WTC11 (cell line): ENCODE measurements at regions not wholly inside any gene's neighbourhood (a gene's known extent, or its start where the extent isn't known, plus 50 kb on each side); places are given as distances from the start of the nearest gene placed in this dataset.

Source experiments
- ATAC-seq: fragments of 200-7000 bp; cut with Tn5 transposase; 2 replicates; pipeline ENCODE4 v1.10.0; 2021; ENCODE audit warnings: mild to moderate bottlenecking, moderate library complexity
- CTCF ChIA-PET: fragments of 300-600 bp; sonication (Branson Sonifier 250); formaldehyde crosslinking; loops from one replicate; lab custom pipeline; 2021; ENCODE audit warnings: antibody characterized with exemption; lab: Charles Lee
- POLR2A ChIA-PET: fragments of 350-600 bp; sonication (Branson Sonifier 250); formaldehyde crosslinking; loops from one replicate; lab custom pipeline; 2021; ENCODE audit warnings: antibody characterized with exemption; lab: Charles Lee
- DNase-seq: peaks from one replicate; pipeline ENCODE4 v3.0.0; 2021; ENCODE audit warnings: low spot score
- H3K27ac Mint-ChIP-seq: 2 replicates; pipeline ENCODE4 v1.8.0; 2021; ENCODE audit warnings: mixed read lengths
- H3K27me3 Mint-ChIP-seq: 2 replicates; pipeline ENCODE4 v1.8.0; 2021; ENCODE audit warnings: low read depth, mild to moderate bottlenecking, moderate library complexity, mixed read lengths
- H3K36me3 Mint-ChIP-seq: 2 replicates; pipeline ENCODE4 v1.8.0; 2021; ENCODE audit warnings: mixed read lengths
- H3K4me1 Mint-ChIP-seq: 2 replicates; pipeline ENCODE4 v1.8.0; 2022; ENCODE audit warnings: mixed read lengths
- H3K4me3 Mint-ChIP-seq: 2 replicates; pipeline ENCODE4 v1.8.0; 2021; ENCODE audit warnings: mild to moderate bottlenecking, moderate library complexity, mixed read lengths
- H3K9me3 Mint-ChIP-seq: 2 replicates; pipeline ENCODE4 v1.8.0; 2021; ENCODE audit warnings: mixed read lengths
- CREM ChIP-seq: sonication (generic); formaldehyde crosslinking; IDR thresholded peaks from 2 replicates; pipeline ENCODE4 v1.8.1; 2022; ENCODE audit warnings: mild to moderate bottlenecking, missing genetic modification reagents, moderate library complexity
- EMX1 ChIP-seq: fragments of 250-450 bp; sonication (Bioruptor Pico); IDR thresholded peaks from 2 replicates; pipeline ENCODE4 v1.8.0; 2021; ENCODE audit warnings: mild to moderate bottlenecking
- ESRRA ChIP-seq: sonication (generic); formaldehyde crosslinking; IDR thresholded peaks from 2 replicates; pipeline ENCODE4 v1.8.1; 2022; ENCODE audit warnings: mild to moderate bottlenecking, missing genetic modification reagents, borderline replicate concordance
- GRHL2 ChIP-seq: fragments of 250-450 bp; sonication (Bioruptor Pico); IDR thresholded peaks from 2 replicates; pipeline ENCODE4 v1.8.0; 2022; ENCODE audit warnings: mild to moderate bottlenecking, moderate library complexity; ENCODE audit not compliant: insufficient replicate concordance, severe bottlenecking
- MAX ChIP-seq: sonication (generic); formaldehyde crosslinking; IDR thresholded peaks from 2 replicates; pipeline ENCODE4 v1.8.0; 2022; ENCODE audit warnings: mild to moderate bottlenecking, missing genetic modification reagents
- NFE2L1 ChIP-seq: sonication (generic); formaldehyde crosslinking; IDR thresholded peaks from 2 replicates; pipeline ENCODE4 v1.8.1; 2023; ENCODE audit warnings: missing genetic modification reagents
- RELA ChIP-seq: sonication (generic); formaldehyde crosslinking; IDR thresholded peaks from 2 replicates; pipeline ENCODE4 v1.8.1; 2022; ENCODE audit warnings: missing genetic modification reagents, mild to moderate bottlenecking, borderline replicate concordance
- SMAD4 ChIP-seq: sonication (generic); formaldehyde crosslinking; IDR thresholded peaks from 2 replicates; pipeline ENCODE4 v1.8.0; 2022; ENCODE audit warnings: mild to moderate bottlenecking, missing genetic modification reagents
- TEAD4 ChIP-seq: sonication (generic); formaldehyde crosslinking; IDR thresholded peaks from 2 replicates; pipeline ENCODE4 v1.8.0; 2022; ENCODE audit warnings: mild to moderate bottlenecking, missing genetic modification reagents
- TP53 ChIP-seq: sonication (generic); formaldehyde crosslinking; IDR thresholded peaks from 2 replicates; pipeline ENCODE4 v1.8.1; 2023; ENCODE audit warnings: mild to moderate bottlenecking, missing genetic modification reagents
- ZNF138 ChIP-seq: sonication (generic); formaldehyde crosslinking; conservative IDR thresholded peaks from 2 replicates; pipeline ENCODE4 v1.8.1; 2022; ENCODE audit warnings: mild to moderate bottlenecking, moderate library complexity, missing genetic modification reagents
- ZNF232 ChIP-seq: sonication (generic); formaldehyde crosslinking; IDR thresholded peaks from 2 replicates; pipeline ENCODE4 v1.8.0; 2022; ENCODE audit warnings: mild to moderate bottlenecking, missing genetic modification reagents
- ZNF416 ChIP-seq: fragments of 250-450 bp; sonication (Bioruptor Pico); IDR thresholded peaks from 2 replicates; pipeline ENCODE4 v1.9.0; 2021; ENCODE audit warnings: mild to moderate bottlenecking, inconsistent platforms
- TF ChIP-seq, protein P1 (sequence below): sonication (generic); formaldehyde crosslinking; IDR thresholded peaks from 2 replicates; pipeline ENCODE4 v1.8.1; 2022; ENCODE audit warnings: mild to moderate bottlenecking, missing genetic modification reagents, moderate library complexity, borderline replicate concordance
- TF ChIP-seq, protein P2 (sequence below): fragments of 250-450 bp; sonication (Bioruptor Pico); IDR thresholded peaks from 2 replicates; pipeline ENCODE4 v1.9.0; 2021; ENCODE audit warnings: mild to moderate bottlenecking
- TF ChIP-seq, protein P3 (sequence below): sonication (generic); formaldehyde crosslinking; IDR thresholded peaks from 2 replicates; pipeline ENCODE4 v1.8.1; 2023; ENCODE audit warnings: mild to moderate bottlenecking, missing genetic modification reagents, moderate library complexity
- TF ChIP-seq, protein P4 (sequence below): sonication (generic); formaldehyde crosslinking; IDR thresholded peaks from 2 replicates; pipeline ENCODE4 v1.8.0; 2022; ENCODE audit warnings: mild to moderate bottlenecking, missing genetic modification reagents

DNA sequence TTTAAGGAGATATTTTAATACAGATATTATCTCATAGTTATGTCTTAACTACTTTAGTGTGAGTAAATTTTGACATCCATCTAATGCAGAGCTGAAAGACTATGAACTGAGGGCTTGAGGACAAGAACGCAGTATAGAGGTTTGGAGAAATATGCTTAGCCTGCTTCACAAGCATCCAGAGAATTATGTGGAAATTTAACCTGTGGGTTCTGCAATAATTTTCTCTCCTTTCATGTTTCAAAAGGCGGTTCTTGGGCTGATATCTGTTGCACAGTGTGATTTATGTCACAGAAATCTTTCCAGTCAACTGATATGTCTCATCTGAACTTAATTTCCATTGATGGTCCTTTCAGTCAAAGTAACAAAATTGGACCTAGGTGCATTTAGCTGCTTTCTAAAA lies 371.9 kb upstream of the VRK2 start (continued):
- TF ChIP-seq, protein P1, sequence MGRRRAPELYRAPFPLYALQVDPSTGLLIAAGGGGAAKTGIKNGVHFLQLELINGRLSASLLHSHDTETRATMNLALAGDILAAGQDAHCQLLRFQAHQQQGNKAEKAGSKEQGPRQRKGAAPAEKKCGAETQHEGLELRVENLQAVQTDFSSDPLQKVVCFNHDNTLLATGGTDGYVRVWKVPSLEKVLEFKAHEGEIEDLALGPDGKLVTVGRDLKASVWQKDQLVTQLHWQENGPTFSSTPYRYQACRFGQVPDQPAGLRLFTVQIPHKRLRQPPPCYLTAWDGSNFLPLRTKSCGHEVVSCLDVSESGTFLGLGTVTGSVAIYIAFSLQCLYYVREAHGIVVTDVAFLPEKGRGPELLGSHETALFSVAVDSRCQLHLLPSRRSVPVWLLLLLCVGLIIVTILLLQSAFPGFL (CRISPR knock-in tag): no peak
- TF ChIP-seq MAX (CRISPR knock-in tag): no peak
- no peak for TF ChIP-seq CREM (CRISPR knock-in tag)
- TF ChIP-seq, protein P2, sequence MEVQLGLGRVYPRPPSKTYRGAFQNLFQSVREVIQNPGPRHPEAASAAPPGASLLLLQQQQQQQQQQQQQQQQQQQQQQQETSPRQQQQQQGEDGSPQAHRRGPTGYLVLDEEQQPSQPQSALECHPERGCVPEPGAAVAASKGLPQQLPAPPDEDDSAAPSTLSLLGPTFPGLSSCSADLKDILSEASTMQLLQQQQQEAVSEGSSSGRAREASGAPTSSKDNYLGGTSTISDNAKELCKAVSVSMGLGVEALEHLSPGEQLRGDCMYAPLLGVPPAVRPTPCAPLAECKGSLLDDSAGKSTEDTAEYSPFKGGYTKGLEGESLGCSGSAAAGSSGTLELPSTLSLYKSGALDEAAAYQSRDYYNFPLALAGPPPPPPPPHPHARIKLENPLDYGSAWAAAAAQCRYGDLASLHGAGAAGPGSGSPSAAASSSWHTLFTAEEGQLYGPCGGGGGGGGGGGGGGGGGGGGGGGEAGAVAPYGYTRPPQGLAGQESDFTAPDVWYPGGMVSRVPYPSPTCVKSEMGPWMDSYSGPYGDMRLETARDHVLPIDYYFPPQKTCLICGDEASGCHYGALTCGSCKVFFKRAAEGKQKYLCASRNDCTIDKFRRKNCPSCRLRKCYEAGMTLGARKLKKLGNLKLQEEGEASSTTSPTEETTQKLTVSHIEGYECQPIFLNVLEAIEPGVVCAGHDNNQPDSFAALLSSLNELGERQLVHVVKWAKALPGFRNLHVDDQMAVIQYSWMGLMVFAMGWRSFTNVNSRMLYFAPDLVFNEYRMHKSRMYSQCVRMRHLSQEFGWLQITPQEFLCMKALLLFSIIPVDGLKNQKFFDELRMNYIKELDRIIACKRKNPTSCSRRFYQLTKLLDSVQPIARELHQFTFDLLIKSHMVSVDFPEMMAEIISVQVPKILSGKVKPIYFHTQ (CRISPR knock-in tag): no peak
- no peak for TF ChIP-seq ZNF232 (CRISPR knock-in tag)
- TF ChIP-seq NFE2L1 (CRISPR knock-in tag): no peak

DNA sequence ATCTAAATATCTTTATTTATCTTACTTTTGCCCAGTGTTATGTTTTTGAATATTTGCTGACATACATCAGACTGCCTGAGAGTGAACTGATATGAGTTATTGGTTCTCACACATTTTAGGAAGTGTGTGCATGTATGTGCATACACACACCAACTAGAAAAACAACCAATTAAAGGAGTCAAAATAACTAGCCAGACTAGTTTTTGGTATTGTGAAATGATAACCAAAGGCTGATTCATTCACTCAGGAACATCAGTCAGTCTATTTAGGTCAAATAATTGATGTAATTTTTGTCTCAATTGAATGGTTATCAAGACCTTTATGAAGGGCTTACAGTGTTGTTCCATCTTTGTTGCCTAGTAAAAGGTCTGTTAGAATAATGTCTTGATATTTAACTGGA lies 369.3 kb upstream of the VRK2 start:
- TF ChIP-seq, protein P3, sequence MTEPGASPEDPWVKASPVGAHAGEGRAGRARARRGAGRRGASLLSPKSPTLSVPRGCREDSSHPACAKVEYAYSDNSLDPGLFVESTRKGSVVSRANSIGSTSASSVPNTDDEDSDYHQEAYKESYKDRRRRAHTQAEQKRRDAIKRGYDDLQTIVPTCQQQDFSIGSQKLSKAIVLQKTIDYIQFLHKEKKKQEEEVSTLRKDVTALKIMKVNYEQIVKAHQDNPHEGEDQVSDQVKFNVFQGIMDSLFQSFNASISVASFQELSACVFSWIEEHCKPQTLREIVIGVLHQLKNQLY (CRISPR knock-in tag): no peak
- no peak for TF ChIP-seq GRHL2
- no peak for TF ChIP-seq CREM (CRISPR knock-in tag)
- Mint-ChIP-seq H3K36me3 (no peaks in the 10 kb centered on the region), H3K27me3 (no peaks in the 10 kb centered on the region), H3K9me3 (no peaks in the 10 kb centered on the region), H3K4me3 (no peak overlapping the region), H3K4me1 (peaks cover 7% of the 10 kb centered on the region), H3K27ac (no peak overlapping the region)
- CTCF ChIA-PET: no interaction called here
- no peak for DNase-seq
- POLR2A ChIA-PET: no interaction called here
- ATAC-seq: no peak

- ATAC-seq: no peak
- Mint-ChIP-seq H3K4me3 (no peak overlapping the region), H3K4me1 (no peaks in the 10 kb centered on the region), H3K27me3 (no peaks in the 10 kb centered on the region), H3K9me3 (peaks cover 3% of the 10 kb centered on the region; the same call in 1 of the 2 replicates), H3K27ac (no peak overlapping the region), H3K36me3 (no peaks in the 10 kb centered on the region)
- no peak for DNase-seq
- no peak for TF ChIP-seq TEAD4 (CRISPR knock-in tag)
- TF ChIP-seq, protein P4, sequence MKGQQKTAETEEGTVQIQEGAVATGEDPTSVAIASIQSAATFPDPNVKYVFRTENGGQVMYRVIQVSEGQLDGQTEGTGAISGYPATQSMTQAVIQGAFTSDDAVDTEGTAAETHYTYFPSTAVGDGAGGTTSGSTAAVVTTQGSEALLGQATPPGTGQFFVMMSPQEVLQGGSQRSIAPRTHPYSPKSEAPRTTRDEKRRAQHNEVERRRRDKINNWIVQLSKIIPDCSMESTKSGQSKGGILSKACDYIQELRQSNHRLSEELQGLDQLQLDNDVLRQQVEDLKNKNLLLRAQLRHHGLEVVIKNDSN (CRISPR knock-in tag): no peak
- TF ChIP-seq ZNF138 (CRISPR knock-in tag): no peak
- TF ChIP-seq EMX1 (CRISPR knock-in tag): no peak
- TF ChIP-seq GRHL2: no peak
- no peak for TF ChIP-seq TP53 (CRISPR knock-in tag)
- TF ChIP-seq ESRRA (CRISPR knock-in tag): no peak
- no peak for TF ChIP-seq ZNF416 (CRISPR knock-in tag)
- TF ChIP-seq RELA (CRISPR knock-in tag): no peak
- CTCF ChIA-PET: no interaction called here
- POLR2A ChIA-PET: interaction anchor here (0.5 kb wide), 1 partner anchor 19 kb away, joined by 3 read pairs; no protein-coding TSS in a partner anchor
These were observed 365.0 kb upstream of the VRK2 start for GRCh38 chr2:57681650-57682049.

DNA sequence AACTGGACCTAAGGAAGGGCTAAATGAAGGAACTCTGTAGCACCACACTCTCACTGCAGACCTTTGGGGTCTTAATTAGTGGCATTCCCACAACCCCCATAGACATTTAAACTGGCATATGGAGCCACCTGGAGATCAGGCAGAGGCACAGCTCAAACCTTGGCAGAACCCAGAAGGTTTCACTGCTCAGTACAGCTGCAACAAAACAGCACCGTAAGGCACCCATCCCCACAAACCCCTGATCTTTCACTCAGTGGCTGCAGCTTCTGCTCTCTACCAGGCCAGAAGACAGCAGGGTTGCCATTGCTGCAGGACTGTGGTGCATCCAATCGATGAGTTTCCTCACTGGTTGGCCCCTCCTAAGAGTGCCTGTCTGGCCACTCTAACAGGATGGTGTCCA lies 361.6 kb upstream of the VRK2 start:
- H3K36me3 Mint-ChIP-seq: peaks cover 18% of the 10 kb centered on the region
- no peak for DNase-seq
- no peak overlapping the region for H3K4me3 Mint-ChIP-seq
- TF ChIP-seq MAX (CRISPR knock-in tag): no peak
- no peak for TF ChIP-seq SMAD4 (CRISPR knock-in tag)
- ChIA-PET CTCF (no interaction called here), POLR2A (no interaction called here)
- H3K9me3 Mint-ChIP-seq: peaks cover 36% of the 10 kb centered on the region
- no peak overlapping the region for H3K27ac Mint-ChIP-seq
- H3K4me1 Mint-ChIP-seq: no peaks in the 10 kb centered on the region
- ATAC-seq: no peak
- no peaks in the 10 kb centered on the region for H3K27me3 Mint-ChIP-seq
